IMR-90 (cell line): ENCODE measurements at regions not wholly inside any gene's neighbourhood (a gene's known extent, or its start where the extent isn't known, plus 50 kb on each side); places are given as distances from the start of the nearest gene placed in this dataset.

ENCODE experiments used
- ATAC-seq: fragments of 200-7000 bp; cut with Tn5 transposase; 2 replicates; pipeline ENCODE4 v1.9.1; 2020; ENCODE audit warnings: low read depth, mild to moderate bottlenecking, moderate library complexity
- BruUV-seq: library from RNA; stranded (reverse); fragments of 400-500 nt; replicated peaks from 2 replicates; lab custom pipeline; 2021; lab: Mats Ljungman, UMichigan
- CTCF ChIA-PET: fragments of 300-600 bp; formaldehyde crosslinking; extraction: SDS; loops from one replicate; lab custom pipeline; 2021; ENCODE audit warnings: antibody characterized with exemption; lab: Yijun Ruan, JAX
- POLR2A ChIA-PET: fragments of 300-600 bp; sonication (Branson Sonifier 250); formaldehyde crosslinking; loops from one replicate; lab custom pipeline; 2022; ENCODE audit warnings: antibody characterized with exemption; ENCODE audit not compliant: unreplicated experiment; lab: Charles Lee
- DNase-seq: peaks from one replicate; pipeline ENCODE4 v3.0.0; 2013
- H2AFZ ChIP-seq: replicated peaks from 2 replicates; pipeline ENCODE3; 2013; ENCODE audit warnings: low read length, mild to moderate bottlenecking; ENCODE audit not compliant: poor library complexity
- H2AK5ac ChIP-seq: 2 replicates; pipeline ENCODE4 v1.6.1; 2013; ENCODE audit warnings: low read depth, low read length, inconsistent platforms
- H2AK9ac ChIP-seq: replicated peaks from 2 replicates; pipeline ENCODE3; 2013; ENCODE audit warnings: mild to moderate bottlenecking, low read depth, low read length, moderate library complexity; ENCODE audit not compliant: poor library complexity
- H2BK120ac ChIP-seq: 2 replicates; pipeline ENCODE4 v1.6.1; 2013; ENCODE audit warnings: low read depth, low read length, inconsistent platforms
- H2BK15ac ChIP-seq: 3 replicates; pipeline ENCODE4 v1.6.1; 2013; ENCODE audit warnings: low read depth, low read length, inconsistent platforms
- H2BK20ac ChIP-seq: 2 replicates; pipeline ENCODE4 v1.6.1; 2013; ENCODE audit warnings: low read depth, mild to moderate bottlenecking, inconsistent platforms, low read length, moderate library complexity
- H2BK5ac ChIP-seq: 2 replicates; pipeline ENCODE4 v1.6.1; 2013; ENCODE audit warnings: mild to moderate bottlenecking, low read depth, low read length, inconsistent platforms; ENCODE audit not compliant: poor library complexity, severe bottlenecking
- H3K14ac ChIP-seq: replicated peaks from 2 replicates; pipeline ENCODE4 v1.6.1; 2013; ENCODE audit warnings: low read depth, low read length, inconsistent platforms
- H3K18ac ChIP-seq: 2 replicates; pipeline ENCODE4 v1.6.1; 2013; ENCODE audit warnings: low read depth, low read length, control low read depth
- H3K23ac ChIP-seq: 2 replicates; pipeline ENCODE4 v1.6.1; 2013; ENCODE audit warnings: low read depth, low read length, inconsistent platforms
- H3K27ac ChIP-seq: 2 replicates; pipeline ENCODE4 v1.5.1; 2013; ENCODE audit warnings: mild to moderate bottlenecking, control low read depth, low read length; ENCODE audit not compliant: insufficient read depth
- H3K27me3 ChIP-seq: 2 replicates; pipeline ENCODE4 v1.6.1; 2013; ENCODE audit warnings: low read length; ENCODE audit not compliant: control insufficient read depth, insufficient read depth
- H3K36me3 ChIP-seq: 2 replicates; pipeline ENCODE4 v1.6.1; 2013; ENCODE audit warnings: low read length, mixed read lengths; ENCODE audit not compliant: control insufficient read depth, insufficient read depth
- H3K4ac ChIP-seq: 2 replicates; pipeline ENCODE4 v1.6.1; 2013; ENCODE audit warnings: low read depth, low read length, inconsistent platforms
- H3K4me1 ChIP-seq: 2 replicates; pipeline ENCODE4 v1.6.1; 2013; ENCODE audit warnings: low read length, mixed read lengths; ENCODE audit not compliant: control insufficient read depth, insufficient read depth
- H3K4me2 ChIP-seq: 2 replicates; pipeline ENCODE4 v1.6.1; 2013; ENCODE audit warnings: low read depth, mild to moderate bottlenecking, control low read depth, low read length, moderate library complexity
- H3K4me3 ChIP-seq: 2 replicates; pipeline ENCODE4 v1.5.1; 2013; ENCODE audit warnings: low read depth, mild to moderate bottlenecking, control low read depth, low read length, moderate library complexity; ENCODE audit not compliant: insufficient read depth
- H3K56ac ChIP-seq: 2 replicates; pipeline ENCODE4 v1.6.1; 2013; ENCODE audit warnings: low read length, inconsistent platforms; ENCODE audit not compliant: insufficient read depth; ENCODE audit errors: extremely low read depth
- H3K79me1 ChIP-seq, 2 experiments: 2 replicates each; pipeline ENCODE4 v1.6.1; 2013; ENCODE audit warnings: low read length in 2 of 2, inconsistent platforms in 1 of 2, low read depth in 1 of 2
- H3K9ac ChIP-seq: 2 replicates; pipeline ENCODE4 v1.6.1; 2013; ENCODE audit warnings: low read depth, low read length, control low read depth
- H3K9me1 ChIP-seq: 2 replicates; pipeline ENCODE4 v1.6.1; 2013; ENCODE audit warnings: low read length, inconsistent platforms; ENCODE audit not compliant: insufficient read depth
- H3K9me3 ChIP-seq: 2 replicates; pipeline ENCODE4 v1.6.1; 2013; ENCODE audit warnings: low read length; ENCODE audit not compliant: control insufficient read depth, insufficient read depth
- H4K20me1 ChIP-seq: 2 replicates; pipeline ENCODE4 v1.6.1; 2013; ENCODE audit warnings: low read length, inconsistent platforms; ENCODE audit not compliant: insufficient read depth
- H4K5ac ChIP-seq: 2 replicates; pipeline ENCODE4 v1.6.1; 2013; ENCODE audit warnings: mild to moderate bottlenecking, low read depth, low read length, control low read depth
- H4K8ac ChIP-seq, 2 experiments: 2 replicates each; pipeline ENCODE4 v1.6.1; 2013; ENCODE audit warnings: low read depth in 2 of 2, low read length in 2 of 2, control low read depth in 1 of 2, inconsistent platforms in 1 of 2
- H4K91ac ChIP-seq: 2 replicates; pipeline ENCODE4 v1.6.1; 2013; ENCODE audit warnings: low read depth, low read length, inconsistent platforms; ENCODE audit not compliant: insufficient read depth
- CTCF ChIP-seq: conservative IDR thresholded peaks from 2 replicates; pipeline ENCODE4 v1.5.1; 2012; ENCODE audit warnings: mild to moderate bottlenecking, low read depth, low read length, improper control_type of control experiment
- ELK1 ChIP-seq: fragments of 150-350 bp; IDR thresholded peaks from 2 replicates; pipeline ENCODE4 v1.6.1; 2016; ENCODE audit warnings: low read depth, mild to moderate bottlenecking, low read length, moderate library complexity, borderline replicate concordance
- FOS ChIP-seq: fragments of 150-350 bp; IDR thresholded peaks from 2 replicates; pipeline ENCODE4 v1.6.1; 2016; ENCODE audit warnings: low read depth, low read length
- MAFK ChIP-seq: IDR thresholded peaks from 2 replicates; pipeline ENCODE4 v1.6.1; 2012; ENCODE audit warnings: low read depth, low read length, improper control_type of control experiment
- MXI1 ChIP-seq: IDR thresholded peaks from 2 replicates; pipeline ENCODE4 v1.6.1; 2012; ENCODE audit warnings: low read depth, mild to moderate bottlenecking, low read length, moderate library complexity, borderline replicate concordance
- NFE2L2 ChIP-seq: fragments of 150-350 bp; IDR thresholded peaks from 2 replicates; pipeline ENCODE4 v1.6.1; 2016; ENCODE audit warnings: low read depth, mild to moderate bottlenecking, low read length
- POLR2A ChIP-seq: IDR thresholded peaks from 2 replicates; pipeline ENCODE4 v1.6.1; 2012; ENCODE audit warnings: mild to moderate bottlenecking, low read depth, low read length
- RAD21 ChIP-seq: IDR thresholded peaks from 2 replicates; pipeline ENCODE4 v1.6.1; 2012; ENCODE audit warnings: low read length, improper control_type of control experiment
- RFX5 ChIP-seq: IDR thresholded peaks from 2 replicates; pipeline ENCODE4 v1.8.0; 2012; ENCODE audit warnings: low read depth, mild to moderate bottlenecking, low read length, moderate library complexity
- SMC3 ChIP-seq: fragments of 150-350 bp; IDR thresholded peaks from 2 replicates; pipeline ENCODE4 v1.6.1; 2016; ENCODE audit warnings: low read depth, mild to moderate bottlenecking, antibody characterized with exemption, low read length, moderate library complexity
- USF2 ChIP-seq: fragments of 150-350 bp; IDR thresholded peaks from 2 replicates; pipeline ENCODE4 v1.6.1; 2017; ENCODE audit warnings: mild to moderate bottlenecking, antibody characterized with exemption, low read length, low read depth
- WGBS, 2 experiments: methylation state at CpG; one replicate each; pipeline versions ENCODE4 v1.1.5 to v1.1.7; 2013; ENCODE audit warnings: missing lambda C conversion rate in 2 of 2; ENCODE audit not compliant: insufficient read length in 1 of 2; ENCODE audit errors: extremely low coverage in 2 of 2; 5-methylcytosine and 5-hydroxymethylcytosine counted together
- dilution Hi-C: fragments of 300-500 bp; cut with HindIII; formaldehyde crosslinking; loops from one replicate; pipeline ENCODE4 v1.14.3; 2018; ENCODE audit warnings: low sequenced_read_pairs; ENCODE audit not compliant: unreplicated experiment
- in situ Hi-C: fragments of 300-500 bp; cut with MboI; formaldehyde crosslinking; loops from 3 replicates; pipeline ENCODE4 v1.14.3; 2019; ENCODE audit warnings: low sequenced_read_pairs, inconsistent platforms, mixed read lengths
- intact Hi-C: fragments of 100-400 bp; cut with micrococcal nuclease; formaldehyde crosslinking; loops from 2 replicates; pipeline ENCODE4 v1.10.0; 2022

GRCh38 chr7:24496036-24496435 lies 77.2 kb upstream of the PALS2 start:
- H2AK5ac ChIP-seq: no peak overlapping the region
- H4K91ac ChIP-seq: no peak overlapping the region
- in situ Hi-C loops (no loop called here), dilution Hi-C loops (no loop called here), intact Hi-C loops (no loop called here)
- DNase-seq: no peak
- no peak overlapping the region for H2AFZ ChIP-seq
- H4K20me1 ChIP-seq: no peaks in the 10 kb centered on the region
- H2BK5ac ChIP-seq: no peak overlapping the region
- H3K9ac ChIP-seq: no peak overlapping the region
- H2BK120ac ChIP-seq: no peak overlapping the region
- no peaks in the 10 kb centered on the region for H3K79me1 ChIP-seq
- H3K27ac ChIP-seq: no peak overlapping the region
- H3K27me3 ChIP-seq: peaks cover 10% of the 10 kb centered on the region
- no peak overlapping the region for H2BK20ac ChIP-seq
- no peak for TF ChIP-seq USF2
- TF ChIP-seq SMC3: no peak
- TF ChIP-seq RAD21: no peak
- TF ChIP-seq RFX5: no peak
- no peak for TF ChIP-seq ELK1
- TF ChIP-seq MAFK: no peak
- no peak for TF ChIP-seq POLR2A
- no peak for TF ChIP-seq MXI1
- TF ChIP-seq NFE2L2: no peak
- TF ChIP-seq FOS: no peak
- TF ChIP-seq CTCF: no peak
- POLR2A ChIA-PET: no interaction called here
- H4K5ac ChIP-seq: no peak overlapping the region
- no peak overlapping the region for H3K56ac ChIP-seq
- H2AK9ac ChIP-seq: no peak overlapping the region
- no CpG with 5 or more reads among the region's 2 CpGs for WGBS, 2 experiments
- H3K4me2 ChIP-seq: no peak overlapping the region
- H3K4ac ChIP-seq: no peak overlapping the region
- ATAC-seq: no peak
- no peaks in the 10 kb centered on the region for H3K4me1 ChIP-seq
- CTCF ChIA-PET: interaction anchor here (0.6 kb wide), 1 partner anchor 9 kb away, joined by 3 read pairs; no protein-coding TSS in a partner anchor
- no peaks in the 10 kb centered on the region for H3K9me1 ChIP-seq
- BruUV-seq: no TSS peak
- no peak overlapping the region for H3K4me3 ChIP-seq
- no peak overlapping the region for H2BK15ac ChIP-seq
- no peak overlapping the region for H4K8ac ChIP-seq
- no peak overlapping the region for H3K14ac ChIP-seq
- no peak overlapping the region for H3K23ac ChIP-seq
- peaks cover 4% of the 10 kb centered on the region; the same call in 1 of the 2 replicates for H3K9me3 ChIP-seq
- H3K36me3 ChIP-seq: no peaks in the 10 kb centered on the region
- no peak overlapping the region for H3K18ac ChIP-seq
